H1 (cell line): ENCODE measurements at regions not wholly inside any gene's neighbourhood (a gene's known extent, or its start where the extent isn't known, plus 50 kb on each side); places are given as distances from the start of the nearest gene placed in this dataset.

Source experiments
- TAF7 ChIP-seq: optimal IDR thresholded peaks from 2 replicates; pipeline ENCODE3; 2011; ENCODE audit warnings: low read depth, mild to moderate bottlenecking, inconsistent platforms, low read length, moderate library complexity, borderline replicate concordance

- TF ChIP-seq TAF7: no peak
- TF ChIP-seq, all 59 proteins: peak for 0
These were observed 373.4 kb downstream of the PRDM5 start (continued) for GRCh38 chr4:120549011-120549570.
